Activated CD4-positive, alpha-beta T cell treated with anti-CD3 and anti-CD28 coated beads, Interleukin-2, amount 10 ng/mL, durations not matched to agents 24 days and 14 days (primary cell): ENCODE measurements at regions not wholly inside any gene's neighbourhood (a gene's known extent, or its start where the extent isn't known, plus 50 kb on each side); places are given as distances from the start of the nearest gene placed in this dataset.

Source experiments
- DNase-seq: peaks from one replicate; pipeline ENCODE4 v3.0.0; 2022
- H3K27ac Mint-ChIP-seq: one replicate; pipeline ENCODE4 v1.8.0; 2022; ENCODE audit warnings: mild to moderate bottlenecking, mixed read lengths
- H3K27me3 Mint-ChIP-seq: one replicate; pipeline ENCODE4 v1.8.0; 2022; ENCODE audit warnings: mixed read lengths
- H3K36me3 Mint-ChIP-seq: one replicate; pipeline ENCODE4 v1.8.0; 2022; ENCODE audit warnings: low read depth, mild to moderate bottlenecking, mixed read lengths
- H3K4me1 Mint-ChIP-seq: one replicate; pipeline ENCODE4 v1.8.0; 2021; ENCODE audit warnings: mixed read lengths
- H3K4me3 Mint-ChIP-seq: one replicate; pipeline ENCODE4 v1.8.0; 2022; ENCODE audit warnings: mild to moderate bottlenecking, moderate library complexity, mixed read lengths
- H3K9me3 Mint-ChIP-seq: one replicate; pipeline ENCODE4 v1.8.0; 2021; ENCODE audit warnings: mixed read lengths
- intact Hi-C: fragments of 100-400 bp; cut with micrococcal nuclease; formaldehyde crosslinking; loops from one replicate; pipeline ENCODE4 v1.15.1; 2023

GRCh38 chr10:27413831-27414348 is 90.2 kb upstream of the RAB18 start:
- Mint-ChIP-seq H3K27me3 (peaks cover 31% of the 10 kb centered on the region), H3K9me3 (no peaks in the 10 kb centered on the region), H3K4me1 (no peaks in the 10 kb centered on the region), H3K36me3 (no peaks in the 10 kb centered on the region), H3K4me3 (no peak overlapping the region), H3K27ac (no peak overlapping the region)
- intact Hi-C loops, result no loop called here
- no peak for DNase-seq

- Mint-ChIP-seq H3K4me1 (no peaks in the 10 kb centered on the region), H3K27me3 (peaks cover 31% of the 10 kb centered on the region), H3K4me3 (no peak overlapping the region), H3K27ac (no peak overlapping the region), H3K36me3 (no peaks in the 10 kb centered on the region), H3K9me3 (no peaks in the 10 kb centered on the region)
- intact Hi-C loops, result no loop called here
- DNase-seq, result no peak
Observed at GRCh38 chr10:27413387-27413786, 90.7 kb upstream of the RAB18 start.

DNA sequence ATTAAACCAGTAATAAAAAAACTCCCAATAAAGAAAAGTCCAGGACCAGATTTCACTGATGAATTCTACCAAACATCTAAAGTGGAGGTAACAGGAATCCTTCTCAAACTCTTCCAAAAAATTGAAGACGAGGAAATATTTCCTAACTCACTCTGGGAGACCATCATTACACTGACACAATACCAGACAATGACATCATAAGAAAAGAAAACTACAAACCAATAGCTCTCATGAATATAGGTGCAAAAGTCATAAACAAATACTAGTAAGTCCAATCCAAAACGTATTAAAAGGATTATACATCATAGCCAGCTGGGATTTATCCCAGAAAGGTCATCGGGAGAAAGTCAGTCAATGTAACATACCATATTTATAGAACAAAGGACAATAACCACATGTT is 94.0 kb upstream of the RAB18 start:
- no peak overlapping the region for H3K27ac Mint-ChIP-seq
- no peaks in the 10 kb centered on the region for H3K36me3 Mint-ChIP-seq
- no peaks in the 10 kb centered on the region for H3K9me3 Mint-ChIP-seq
- H3K4me1 Mint-ChIP-seq, result no peaks in the 10 kb centered on the region
- no peak for DNase-seq
- H3K27me3 Mint-ChIP-seq, result peaks cover 28% of the 10 kb centered on the region
- H3K4me3 Mint-ChIP-seq, result no peak overlapping the region
- intact Hi-C loops, result no loop called here

DNA sequence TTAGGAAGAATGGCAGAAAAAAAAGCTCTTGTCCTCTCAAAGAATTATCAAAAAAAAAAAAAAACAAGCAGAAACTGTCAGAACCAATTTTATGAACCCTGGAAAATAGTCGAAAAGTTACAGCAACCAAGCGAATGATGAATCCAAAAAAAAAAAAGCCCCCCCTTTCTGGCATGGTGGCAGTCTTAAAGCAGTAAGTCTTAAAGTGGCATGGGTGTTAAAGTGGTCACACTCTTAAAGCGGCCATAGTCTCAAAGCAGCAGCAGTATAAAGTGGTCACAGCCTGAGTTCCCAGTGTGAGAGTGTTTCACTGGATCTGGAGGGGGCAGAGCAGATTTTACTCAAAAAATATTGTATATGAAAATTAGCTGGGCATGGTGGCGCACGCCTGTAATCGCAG is 96.8 kb upstream of the RAB18 start:
- H3K9me3 Mint-ChIP-seq, result no peaks in the 10 kb centered on the region
- DNase-seq, result no peak
- H3K4me1 Mint-ChIP-seq, result no peaks in the 10 kb centered on the region
- H3K36me3 Mint-ChIP-seq, result no peaks in the 10 kb centered on the region
- intact Hi-C loops, result no loop called here
- H3K27ac Mint-ChIP-seq, result no peak overlapping the region
- H3K4me3 Mint-ChIP-seq, result no peak overlapping the region
- H3K27me3 Mint-ChIP-seq, result peaks cover 23% of the 10 kb centered on the region

GRCh38 chr10:27399871-27400270 is 104.2 kb upstream of the RAB18 start:
- DNase-seq, result no peak
- Mint-ChIP-seq H3K4me3 (no peak overlapping the region), H3K27me3 (peaks cover 11% of the 10 kb centered on the region), H3K27ac (no peak overlapping the region), H3K36me3 (no peaks in the 10 kb centered on the region), H3K9me3 (no peaks in the 10 kb centered on the region), H3K4me1 (no peaks in the 10 kb centered on the region)
- intact Hi-C loops, result no loop called here

DNA sequence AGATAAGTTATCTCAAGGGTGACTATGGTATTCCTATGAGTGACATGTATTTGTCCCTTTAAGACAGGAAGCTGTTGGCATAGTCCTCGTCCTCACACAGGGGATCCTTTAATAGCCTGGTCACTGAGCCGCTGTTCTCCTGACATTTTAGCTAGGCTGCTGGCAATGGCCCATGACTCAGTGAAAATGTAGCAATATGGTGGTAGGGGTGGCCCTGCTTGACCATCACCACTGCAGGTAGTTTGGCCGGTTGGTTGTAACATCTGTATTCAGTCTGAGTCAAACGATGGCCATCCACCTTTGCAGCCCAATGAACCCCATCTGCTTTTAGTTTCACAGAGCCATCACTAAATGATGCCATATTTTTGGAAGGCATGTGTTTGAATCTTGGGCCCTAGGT is 110.1 kb upstream of the RAB18 start:
- intact Hi-C loops, result no loop called here
- Mint-ChIP-seq H3K9me3 (no peaks in the 10 kb centered on the region), H3K4me3 (no peak overlapping the region), H3K36me3 (no peaks in the 10 kb centered on the region), H3K27ac (no peak overlapping the region), H3K27me3 (peaks cover 11% of the 10 kb centered on the region), H3K4me1 (no peaks in the 10 kb centered on the region)
- no peak for DNase-seq

DNA sequence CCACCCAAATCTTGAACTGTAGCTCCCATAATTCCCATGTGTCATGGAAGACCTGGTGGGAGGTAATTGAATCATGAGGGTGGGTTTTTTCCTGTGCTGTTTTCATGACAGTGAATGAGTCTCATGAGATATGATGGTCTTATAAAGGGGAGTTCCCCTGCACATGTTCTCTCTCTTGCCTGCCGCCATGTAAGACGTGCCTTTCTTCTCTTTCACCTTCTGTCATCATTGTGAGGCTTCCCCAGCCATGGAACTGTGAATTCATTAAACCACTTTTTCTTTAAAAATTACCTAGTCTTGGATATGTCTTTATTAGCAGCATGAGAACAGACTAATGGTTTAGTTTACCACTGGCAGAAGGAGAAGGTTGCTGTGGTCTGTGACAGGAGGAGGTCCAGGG is 111.5 kb upstream of the RAB18 start:
- intact Hi-C loops, result no loop called here
- no peak overlapping the region for H3K4me3 Mint-ChIP-seq
- H3K36me3 Mint-ChIP-seq, result no peaks in the 10 kb centered on the region
- DNase-seq, result no peak
- no peak overlapping the region for H3K27ac Mint-ChIP-seq
- no peaks in the 10 kb centered on the region for H3K9me3 Mint-ChIP-seq
- no peaks in the 10 kb centered on the region for H3K4me1 Mint-ChIP-seq
- H3K27me3 Mint-ChIP-seq, result peaks cover 18% of the 10 kb centered on the region

DNA sequence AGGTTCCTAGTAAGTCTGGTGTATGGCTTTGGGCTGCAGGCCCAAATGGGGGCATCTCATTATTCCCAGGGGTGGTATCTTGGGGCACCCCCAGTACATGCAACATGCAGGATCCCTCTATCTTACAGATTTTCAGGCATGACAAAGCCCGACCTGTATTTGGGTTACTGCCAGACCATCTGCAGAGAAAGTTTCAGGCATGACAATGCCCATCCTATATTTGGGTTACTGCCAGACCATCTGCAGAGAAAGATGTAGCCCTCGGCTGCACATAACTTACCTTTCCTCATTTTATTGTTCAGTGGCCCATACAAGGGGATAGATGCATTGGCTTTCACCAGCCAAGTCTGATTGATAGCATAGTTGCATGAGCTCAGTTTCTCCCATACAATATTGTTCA is 112.2 kb upstream of the RAB18 start:
- no peaks in the 10 kb centered on the region for H3K36me3 Mint-ChIP-seq
- H3K4me3 Mint-ChIP-seq, result no peak overlapping the region
- DNase-seq, result no peak
- no peak overlapping the region for H3K27ac Mint-ChIP-seq
- intact Hi-C loops, result no loop called here
- H3K9me3 Mint-ChIP-seq, result no peaks in the 10 kb centered on the region
- peaks cover 18% of the 10 kb centered on the region for H3K27me3 Mint-ChIP-seq
- no peaks in the 10 kb centered on the region for H3K4me1 Mint-ChIP-seq

DNA sequence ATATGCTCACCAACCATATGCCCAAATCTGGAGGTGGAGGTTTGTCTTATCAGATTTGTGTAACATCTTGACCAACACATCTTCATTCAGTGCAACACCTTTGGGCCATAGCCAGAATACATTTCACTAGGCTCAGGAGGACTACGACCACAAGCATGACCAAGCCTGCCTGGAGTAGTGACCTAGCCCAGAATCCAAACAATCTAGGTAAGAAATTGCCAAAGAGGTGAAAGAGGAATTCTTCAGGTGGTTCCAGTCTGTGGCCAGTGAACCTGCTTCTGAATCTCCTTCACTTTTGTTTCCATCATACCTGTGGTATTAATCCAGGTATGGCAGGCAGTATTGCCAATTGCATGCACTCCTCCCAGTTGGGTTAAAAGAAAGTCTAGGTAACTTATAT is 112.8 kb upstream of the RAB18 start:
- intact Hi-C loops, result no loop called here
- Mint-ChIP-seq H3K27me3 (peaks cover 20% of the 10 kb centered on the region), H3K9me3 (no peaks in the 10 kb centered on the region), H3K4me1 (no peaks in the 10 kb centered on the region), H3K4me3 (no peak overlapping the region), H3K27ac (no peak overlapping the region), H3K36me3 (no peaks in the 10 kb centered on the region)
- no peak for DNase-seq

- H3K4me3 Mint-ChIP-seq, result no peak overlapping the region
- intact Hi-C loops, result no loop called here
- H3K27ac Mint-ChIP-seq, result no peak overlapping the region
- H3K9me3 Mint-ChIP-seq, result no peaks in the 10 kb centered on the region
- peaks cover 23% of the 10 kb centered on the region for H3K27me3 Mint-ChIP-seq
- no peaks in the 10 kb centered on the region for H3K4me1 Mint-ChIP-seq
- DNase-seq, result no peak
- no peaks in the 10 kb centered on the region for H3K36me3 Mint-ChIP-seq
Observed at GRCh38 chr10:27390681-27391080, 113.4 kb upstream of the RAB18 start.

DNA sequence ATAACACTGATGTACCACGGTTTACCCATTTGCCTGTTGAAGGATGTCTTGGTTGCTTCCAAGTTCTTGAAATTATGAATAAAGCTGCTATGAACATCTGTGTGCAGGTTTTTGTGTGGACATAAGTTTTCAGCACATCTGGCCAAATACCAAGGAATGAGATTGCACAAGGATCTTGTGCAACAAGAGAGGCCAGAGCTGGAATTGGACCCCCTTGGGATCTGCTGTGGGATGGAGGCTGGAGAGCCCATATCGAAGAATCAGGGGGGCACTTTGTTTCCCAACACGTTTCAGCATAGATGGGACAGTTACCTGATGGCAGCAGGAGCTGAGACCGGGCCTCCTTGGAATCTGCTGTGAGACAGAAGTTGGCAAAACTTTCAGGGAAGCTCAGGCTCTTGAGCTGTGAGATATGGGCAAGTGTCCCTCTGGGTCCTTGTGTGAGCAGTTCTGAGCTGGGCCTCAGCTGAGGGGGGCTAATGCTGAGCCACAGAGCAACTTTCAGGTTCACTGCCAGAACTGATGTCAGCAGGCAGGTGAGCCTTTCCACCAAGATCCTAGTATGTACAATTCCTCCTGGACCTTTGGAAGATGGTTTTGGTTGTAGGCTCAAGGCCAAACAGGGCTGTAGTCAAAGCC is 115.2 kb upstream of the RAB18 start:
- H3K27me3 Mint-ChIP-seq, result peaks cover 30% of the 10 kb centered on the region
- intact Hi-C loops, result no loop called here

DNA sequence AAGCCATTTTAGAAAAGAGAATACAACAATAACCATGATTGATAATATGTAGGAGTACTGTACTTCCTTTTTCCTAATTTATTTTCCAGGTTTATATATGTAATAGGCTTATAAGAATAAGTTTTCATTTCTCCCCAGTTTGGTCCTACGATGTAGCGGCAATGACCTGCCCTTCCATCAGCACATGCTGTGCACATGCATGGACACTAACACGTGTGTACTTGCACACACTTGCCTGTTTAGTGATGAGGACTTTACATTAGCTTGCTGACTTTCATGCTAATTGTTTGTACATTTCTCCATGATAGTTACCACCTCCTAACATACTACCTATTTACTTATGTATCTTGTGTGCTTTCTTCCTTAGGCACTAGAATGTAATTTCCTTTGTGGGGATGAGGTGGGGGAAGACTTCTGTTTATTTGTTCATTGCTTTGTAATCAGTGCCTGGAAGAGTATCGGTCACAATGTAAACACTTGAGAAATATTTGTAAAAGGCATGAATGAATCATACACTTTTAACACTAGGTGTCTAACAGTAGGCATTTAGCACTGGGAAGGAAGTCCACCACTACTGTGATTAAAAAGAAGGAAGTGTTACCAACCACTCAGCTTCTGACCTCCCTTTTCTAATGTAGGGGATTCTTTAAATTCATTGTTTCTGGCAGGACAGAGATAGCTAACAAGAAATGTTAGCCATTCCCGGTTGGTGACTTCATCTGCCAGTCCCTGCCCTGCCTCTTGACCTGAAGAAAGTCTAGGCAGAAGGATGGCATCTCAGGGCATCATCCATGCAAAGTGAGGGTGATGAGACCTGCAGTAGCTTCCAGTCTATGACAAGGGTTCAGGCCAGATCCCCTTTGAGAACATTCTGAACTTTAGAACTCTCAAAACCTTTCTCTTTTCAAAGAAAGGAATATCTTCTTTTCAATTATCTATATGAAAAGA is 120.2 kb upstream of the RAB18 start:
- no peaks in the 10 kb centered on the region for H3K4me1 Mint-ChIP-seq
- peaks cover 19% of the 10 kb centered on the region for H3K27me3 Mint-ChIP-seq
- no peak overlapping the region for H3K4me3 Mint-ChIP-seq
- no peak overlapping the region for H3K27ac Mint-ChIP-seq
- intact Hi-C loops, result no loop called here
- H3K36me3 Mint-ChIP-seq, result no peaks in the 10 kb centered on the region
- DNase-seq, result no peak
- peaks cover 3% of the 10 kb centered on the region for H3K9me3 Mint-ChIP-seq

More for the DNA sequence above, 115.2 kb upstream of the RAB18 start:
- Mint-ChIP-seq H3K9me3 (no peaks in the 10 kb centered on the region), H3K4me3 (no peak overlapping the region), H3K4me1 (no peaks in the 10 kb centered on the region), H3K27ac (no peak overlapping the region), H3K36me3 (no peaks in the 10 kb centered on the region)
- DNase-seq, result no peak

DNA sequence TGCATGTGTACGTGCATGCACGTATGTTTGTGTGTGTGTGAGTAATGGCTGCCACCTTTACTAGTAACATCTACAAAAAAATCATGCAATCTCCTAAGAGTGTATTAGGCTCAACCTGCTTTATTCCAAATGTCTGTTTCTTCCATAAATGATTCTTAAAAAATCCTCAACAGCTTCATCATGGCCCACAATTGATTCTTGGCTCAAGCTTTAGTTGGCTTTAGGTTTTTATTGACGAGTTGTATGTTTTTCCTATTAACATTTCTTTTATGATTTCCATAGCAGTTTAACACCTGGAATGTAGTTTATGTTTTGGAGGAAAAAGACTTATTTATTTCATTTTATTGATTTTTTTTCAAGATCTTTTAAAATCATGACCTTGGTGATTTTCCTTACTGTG is 121.9 kb upstream of the RAB18 start:
- Mint-ChIP-seq H3K27ac (no peak overlapping the region), H3K27me3 (peaks cover 14% of the 10 kb centered on the region), H3K4me1 (no peaks in the 10 kb centered on the region), H3K36me3 (no peaks in the 10 kb centered on the region), H3K9me3 (peaks cover 3% of the 10 kb centered on the region), H3K4me3 (no peak overlapping the region)
- DNase-seq, result no peak
- intact Hi-C loops, result no loop called here

- Mint-ChIP-seq H3K36me3 (no peaks in the 10 kb centered on the region), H3K4me1 (no peaks in the 10 kb centered on the region), H3K4me3 (no peak overlapping the region)
Observed at GRCh38 chr10:27380929-27381358, 123.2 kb upstream of the RAB18 start.

More at GRCh38 chr10:27380929-27381358, 123.2 kb upstream of the RAB18 start:
- Mint-ChIP-seq H3K27me3 (peaks cover 19% of the 10 kb centered on the region), H3K9me3 (peaks cover 3% of the 10 kb centered on the region), H3K27ac (no peak overlapping the region)
- DNase-seq, result no peak
- intact Hi-C loops, result no loop called here
